B cell (primary cell): ENCODE measurements at regions not wholly inside any gene's neighbourhood (a gene's known extent, or its start where the extent isn't known, plus 50 kb on each side); places are given as distances from the start of the nearest gene placed in this dataset.

ENCODE experiments used
- ATAC-seq: fragments of 200-7000 bp; cut with Tn5 transposase; one replicate; pipeline ENCODE4 v1.10.0; 2021; ENCODE audit warnings: low read depth, mild to moderate bottlenecking, moderate number of reproducible peaks, moderate library complexity
- CTCF ChIA-PET: fragments of 350-600 bp; sonication (Branson Sonifier 250); formaldehyde crosslinking; loops from one replicate; lab custom pipeline; 2021; ENCODE audit warnings: antibody characterized with exemption, inconsistent platforms; lab: Charles Lee
- POLR2A ChIA-PET: fragments of 350-600 bp; sonication (Branson Sonifier 250); formaldehyde crosslinking; loops from one replicate; lab custom pipeline; 2021; ENCODE audit warnings: antibody characterized with exemption; lab: Charles Lee
- DNase-seq: peaks from one replicate; pipeline ENCODE4 v3.0.0; 2013
- H2AFZ ChIP-seq: 2 replicates; pipeline ENCODE4 v1.6.1; 2012; ENCODE audit warnings: mild to moderate bottlenecking, low read depth, low read length; ENCODE audit not compliant: insufficient read depth, poor library complexity, severe bottlenecking
- H3K27ac ChIP-seq, 2 donors: 1 replicate in 1 of 2; 2 replicates in 1 of 2; pipeline ENCODE4 v1.5.1; 2012 to 2013; ENCODE audit warnings: low read length in 2 of 2, mild to moderate bottlenecking in 2 of 2, moderate library complexity in 1 of 2
- H3K27me3 ChIP-seq, 4 experiments: fragments of 200-600 bp in 1 of 4; sonication (generic) in 1 of 4; replicated peaks in 1 of 4; 1 replicate in 2 of 4; 2 replicates in 2 of 4; pipeline versions ENCODE4 v1.6.1 to v1.7.0; 2013 to 2016; ENCODE audit warnings: low read length in 3 of 4, mild to moderate bottlenecking in 2 of 4, mixed read lengths in 1 of 4, moderate library complexity in 1 of 4; ENCODE audit not compliant: insufficient read depth in 4 of 4, control insufficient read depth in 3 of 4; ENCODE audit errors: control extremely low read depth in 1 of 4
- H3K36me3 ChIP-seq, 2 experiments: replicated peaks in 1 of 2; 1 replicate in 1 of 2; 2 replicates in 1 of 2; pipeline versions ENCODE4 v1.6.1 to v1.7.1; 2013; ENCODE audit warnings: low read length in 1 of 2; ENCODE audit not compliant: insufficient read depth in 2 of 2, control insufficient read depth in 1 of 2; ENCODE audit errors: control extremely low read depth in 1 of 2, extremely low read depth in 1 of 2
- H3K4me1 ChIP-seq, 2 donors: fragments of 200-600 bp in 1 of 2; sonication (generic) in 1 of 2; 1 replicate in 1 of 2; 2 replicates in 1 of 2; pipeline versions ENCODE4 v1.5.1 to v1.6.1; 2013 to 2017; ENCODE audit warnings: low read length in 2 of 2; ENCODE audit not compliant: control insufficient read depth in 2 of 2, insufficient read depth in 2 of 2
- H3K4me2 ChIP-seq: replicated peaks from 2 replicates; pipeline ENCODE3; 2012; ENCODE audit warnings: mild to moderate bottlenecking, low read depth, low read length; ENCODE audit not compliant: poor library complexity, severe bottlenecking
- H3K4me3 ChIP-seq, 5 experiments: fragments of 200-600 bp in 1 of 5; sonication (generic) in 1 of 5; 1 replicate in 3 of 5; 2 replicates in 2 of 5; pipeline versions ENCODE4 v1.5.1 to v1.7.0; 2011 to 2016; ENCODE audit warnings: low read length in 4 of 5, mild to moderate bottlenecking in 4 of 5, low read depth in 2 of 5, control low read depth in 1 of 5, moderate library complexity in 1 of 5; ENCODE audit not compliant: insufficient read depth in 1 of 5; ENCODE audit errors: control extremely low read depth in 1 of 5, extremely low read depth in 1 of 5
- H3K79me2 ChIP-seq: fragments of 200-600 bp; sonication (generic); one replicate; pipeline ENCODE4 v1.6.0; 2016; ENCODE audit warnings: low read length; ENCODE audit not compliant: control insufficient read depth, insufficient read depth
- H3K9ac ChIP-seq: fragments of 200-600 bp; sonication (generic); 2 replicates; pipeline ENCODE4 v1.6.1; 2017; ENCODE audit warnings: mild to moderate bottlenecking, low read length, moderate library complexity
- H3K9me3 ChIP-seq, 3 donors: one replicate each; pipeline versions ENCODE4 v1.6.1 to v1.7.1; 2013; ENCODE audit warnings: low read length in 2 of 3; ENCODE audit not compliant: control insufficient read depth in 2 of 3, insufficient read depth in 1 of 3; ENCODE audit errors: control extremely low read depth in 1 of 3
- H4K20me1 ChIP-seq: 2 replicates; pipeline ENCODE4 v1.6.0; 2012; ENCODE audit warnings: mild to moderate bottlenecking, low read length; ENCODE audit not compliant: insufficient read depth, control insufficient read depth, poor library complexity, severe bottlenecking
- H3K27ac Mint-ChIP-seq: one replicate; pipeline ENCODE4 v1.8.0; 2021; ENCODE audit warnings: mixed read lengths
- H3K27me3 Mint-ChIP-seq: one replicate; pipeline ENCODE4 v1.8.0; 2021; ENCODE audit warnings: mixed read lengths
- H3K4me1 Mint-ChIP-seq: one replicate; pipeline ENCODE4 v1.8.0; 2021; ENCODE audit warnings: mixed read lengths
- H3K4me3 Mint-ChIP-seq: one replicate; pipeline ENCODE4 v1.8.0; 2021; ENCODE audit warnings: mixed read lengths
- H3K9me3 Mint-ChIP-seq: one replicate; pipeline ENCODE4 v1.8.0; 2022; ENCODE audit warnings: mixed read lengths; ENCODE audit not compliant: insufficient read depth
- EZH2 ChIP-seq: IDR thresholded peaks from 2 replicates; pipeline ENCODE4 v1.6.1; 2012; ENCODE audit warnings: borderline replicate concordance, low read depth, mild to moderate bottlenecking, moderate library complexity, low read length; ENCODE audit not compliant: insufficient read depth, poor library complexity, severe bottlenecking
- WGBS: methylation state at CpG from one replicate; pipeline ENCODE4 v1.1.5; 2013; ENCODE audit warnings: missing lambda C conversion rate; ENCODE audit not compliant: insufficient coverage; 5-methylcytosine and 5-hydroxymethylcytosine counted together
- intact Hi-C: fragments of 100-400 bp; cut with micrococcal nuclease; formaldehyde crosslinking; loops from one replicate; pipeline ENCODE4 v1.10.0; 2022
- TF ChIP-seq, protein P1 (sequence below): fragments of 200-600 bp; IDR thresholded peaks from one replicate; pipeline ENCODE4 v1.8.0; 2022; ENCODE audit warnings: antibody characterized with exemption, mild to moderate bottlenecking

DNA sequence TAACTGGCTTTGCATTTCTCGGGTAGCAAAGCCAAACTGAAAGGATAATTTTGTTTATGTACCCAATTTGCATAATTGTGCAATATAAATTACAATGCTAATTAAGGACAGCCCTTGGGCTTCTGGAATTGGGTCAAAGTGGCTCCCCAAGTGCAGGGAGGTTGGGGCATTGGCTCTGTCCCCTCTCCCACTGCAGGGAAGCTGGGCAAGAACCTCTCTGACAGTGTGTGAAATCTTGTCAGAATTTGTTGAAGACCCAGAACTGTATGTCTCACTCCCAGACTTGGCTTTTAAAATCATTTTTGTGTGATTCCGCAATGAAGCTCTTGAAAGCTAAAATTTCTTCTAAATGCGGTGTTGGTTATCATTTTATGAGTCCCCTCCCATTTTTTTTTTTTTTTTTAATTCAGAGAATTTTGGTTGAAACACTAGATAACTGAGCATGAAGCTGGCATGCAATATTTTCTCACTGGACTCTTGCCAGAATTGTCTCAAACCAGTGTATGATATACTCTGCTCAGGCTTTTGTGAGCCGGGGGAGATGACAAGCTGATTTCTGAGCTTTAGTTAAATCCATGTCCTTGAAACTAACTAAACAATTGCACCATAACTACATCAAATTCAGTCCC is 878.9 kb upstream of the CXADR start:
- ATAC-seq (no peak), DNase-seq (no peak)
- Mint-ChIP-seq H3K4me1 (no peaks in the 10 kb centered on the region), H3K9me3 (peaks cover 5% of the 10 kb centered on the region), H3K27ac (no peak overlapping the region), H3K27me3 (no peaks in the 10 kb centered on the region), H3K4me3 (no peak overlapping the region)
- CTCF ChIA-PET, result no interaction called here
- no peak overlapping the region for H3K27ac ChIP-seq
- no peaks in the 10 kb centered on the region for H3K79me2 ChIP-seq
- H3K27me3 ChIP-seq, result no peaks in the 10 kb centered on the region
- H3K9me3 ChIP-seq, result no peaks in the 10 kb centered on the region
- WGBS, result 83% methylated on average over 1 of the region's 4 CpGs
- no peak overlapping the region for H2AFZ ChIP-seq
- H3K4me2 ChIP-seq, result no peak overlapping the region
- H3K4me1 ChIP-seq, result no peaks in the 10 kb centered on the region
- H3K9ac ChIP-seq, result no peak overlapping the region
- POLR2A ChIA-PET, result no interaction called here
- intact Hi-C loops, result no loop called here
- no peaks in the 10 kb centered on the region for H4K20me1 ChIP-seq
- TF ChIP-seq, protein P1, sequence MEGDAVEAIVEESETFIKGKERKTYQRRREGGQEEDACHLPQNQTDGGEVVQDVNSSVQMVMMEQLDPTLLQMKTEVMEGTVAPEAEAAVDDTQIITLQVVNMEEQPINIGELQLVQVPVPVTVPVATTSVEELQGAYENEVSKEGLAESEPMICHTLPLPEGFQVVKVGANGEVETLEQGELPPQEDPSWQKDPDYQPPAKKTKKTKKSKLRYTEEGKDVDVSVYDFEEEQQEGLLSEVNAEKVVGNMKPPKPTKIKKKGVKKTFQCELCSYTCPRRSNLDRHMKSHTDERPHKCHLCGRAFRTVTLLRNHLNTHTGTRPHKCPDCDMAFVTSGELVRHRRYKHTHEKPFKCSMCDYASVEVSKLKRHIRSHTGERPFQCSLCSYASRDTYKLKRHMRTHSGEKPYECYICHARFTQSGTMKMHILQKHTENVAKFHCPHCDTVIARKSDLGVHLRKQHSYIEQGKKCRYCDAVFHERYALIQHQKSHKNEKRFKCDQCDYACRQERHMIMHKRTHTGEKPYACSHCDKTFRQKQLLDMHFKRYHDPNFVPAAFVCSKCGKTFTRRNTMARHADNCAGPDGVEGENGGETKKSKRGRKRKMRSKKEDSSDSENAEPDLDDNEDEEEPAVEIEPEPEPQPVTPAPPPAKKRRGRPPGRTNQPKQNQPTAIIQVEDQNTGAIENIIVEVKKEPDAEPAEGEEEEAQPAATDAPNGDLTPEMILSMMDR, result no peak
- TF ChIP-seq EZH2, result no peak
- no peaks in the 10 kb centered on the region for H3K36me3 ChIP-seq
- no peak overlapping the region for H3K4me3 ChIP-seq

DNA sequence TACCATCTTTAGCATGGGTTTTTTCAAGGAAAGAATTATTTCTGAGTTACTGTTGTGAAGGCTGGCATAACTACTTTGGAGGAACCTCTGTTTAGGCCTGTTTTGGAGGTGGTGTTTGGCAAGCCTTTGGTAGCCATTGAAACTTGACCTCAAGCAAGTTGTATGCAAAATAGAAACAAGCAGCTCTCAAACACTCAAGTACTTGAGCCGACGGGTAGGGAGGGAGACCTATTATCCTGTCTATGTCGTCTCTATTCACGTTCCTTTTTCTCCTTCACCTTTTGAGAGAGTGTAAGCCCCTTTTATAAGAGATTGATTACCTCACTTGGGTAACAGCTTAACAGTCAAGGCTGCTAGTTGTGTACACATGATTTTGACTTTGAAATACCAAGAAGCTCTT is 878.3 kb upstream of the CXADR start:
- TF ChIP-seq, protein P1, result no peak
- TF ChIP-seq EZH2, result no peak
- Histone ChIP-seq H3K4me1 (no peaks in the 10 kb centered on the region), H3K9ac (no peak overlapping the region), H2AFZ (no peak overlapping the region), H3K79me2 (no peaks in the 10 kb centered on the region), H3K4me3 (no peak overlapping the region), H3K27ac (no peak overlapping the region), H3K36me3 (no peaks in the 10 kb centered on the region), H4K20me1 (no peaks in the 10 kb centered on the region), H3K4me2 (no peak overlapping the region), H3K27me3 (no peaks in the 10 kb centered on the region), H3K9me3 (no peaks in the 10 kb centered on the region)
- CTCF ChIA-PET, result no interaction called here
- intact Hi-C loops, result no loop called here
- 100% methylated on average over 2 of the region's 4 CpGs for WGBS
- DNase-seq (no peak), ATAC-seq (no peak)
- peaks cover 5% of the 10 kb centered on the region for H3K9me3 Mint-ChIP-seq
- no peak overlapping the region for H3K4me3 Mint-ChIP-seq
- POLR2A ChIA-PET, result no interaction called here
- H3K27me3 Mint-ChIP-seq, result no peaks in the 10 kb centered on the region
- no peaks in the 10 kb centered on the region for H3K4me1 Mint-ChIP-seq
- H3K27ac Mint-ChIP-seq, result no peak overlapping the region
